ENCODE measurements at regions not wholly inside any gene's neighbourhood (a gene's known extent, or its start where the extent isn't known, plus 50 kb on each side); places are given as distances from the start of the nearest gene placed in this dataset.
"Not testable (repeated sequence)": the region's sequence is repeated elsewhere in the genome, so short reads cannot be mapped to it uniquely, and the experiment has no call there.

DNA sequence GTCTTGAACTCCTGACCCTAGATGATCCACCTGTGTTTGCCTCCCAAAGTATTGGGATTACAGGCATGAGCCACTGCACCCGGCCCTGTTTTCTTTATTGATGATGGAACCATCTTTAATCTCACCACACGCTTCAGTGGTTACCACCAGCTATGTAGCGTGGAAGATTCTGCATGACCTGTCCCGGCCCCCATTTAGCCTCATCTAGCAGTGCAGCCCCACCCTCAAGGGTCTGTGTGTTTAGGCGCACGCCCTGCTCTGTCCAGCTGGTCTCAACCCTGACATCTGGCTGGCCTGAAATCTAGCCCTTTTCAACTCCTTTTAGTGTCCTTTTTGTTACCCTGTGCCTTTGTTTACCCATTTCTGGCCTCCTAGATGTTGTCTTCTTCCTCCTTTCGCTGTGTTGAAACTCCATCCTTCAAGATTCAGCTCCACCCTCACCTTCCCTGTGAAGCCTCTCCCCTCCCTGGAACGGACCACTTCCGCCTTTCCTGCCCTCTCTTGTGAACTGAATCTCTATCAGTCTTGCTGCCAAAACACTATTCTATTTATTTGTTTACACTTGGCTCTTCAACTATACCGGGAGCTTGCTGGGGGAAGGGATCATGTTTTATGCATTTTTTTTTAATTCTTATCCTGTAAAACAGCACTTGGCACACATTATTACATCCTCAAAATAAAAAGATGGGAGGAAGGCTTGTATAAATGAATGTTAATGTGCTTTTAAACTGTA lies 101.0 kb upstream of the MTHFD1L start:
- in situ Hi-C loops (cut with MboI; ENCODE audit: low sequenced_read_pairs): no loop called here

DNA sequence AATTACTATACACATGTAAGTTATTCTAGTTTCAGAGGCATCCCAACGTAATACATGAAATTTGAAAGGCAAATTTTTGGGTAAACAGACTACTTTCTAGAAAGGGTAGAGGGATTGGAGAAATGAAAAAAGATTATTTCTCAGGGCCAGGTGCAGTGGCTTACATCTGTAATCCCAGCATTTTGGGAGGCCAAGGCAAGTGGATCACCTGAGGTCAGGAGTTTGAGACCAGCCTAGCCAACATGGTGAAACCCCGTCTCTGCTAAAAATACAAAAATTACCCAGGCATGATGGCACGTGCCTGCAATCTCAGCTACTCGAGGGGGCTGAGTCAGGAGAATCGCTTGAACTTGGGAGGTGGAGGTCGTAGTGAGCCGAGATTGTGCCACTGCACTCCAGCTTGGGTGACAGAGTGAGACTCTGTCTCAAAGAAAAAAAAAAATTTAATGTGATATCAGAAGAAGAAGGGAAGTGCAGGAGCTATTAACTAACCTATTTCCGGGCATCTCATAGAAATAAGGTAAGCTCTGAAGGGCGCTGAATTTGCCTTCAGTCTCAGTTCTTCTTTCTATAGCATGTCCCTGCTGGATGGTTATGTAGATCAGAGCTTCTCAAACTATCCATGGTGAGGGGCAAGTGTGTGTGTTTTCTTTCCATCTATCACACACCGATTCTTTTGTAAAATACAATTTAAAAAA lies 100.3 kb upstream of the MTHFD1L start:
- in situ Hi-C loops (cut with MboI; ENCODE audit: low sequenced_read_pairs): no loop called here

DNA sequence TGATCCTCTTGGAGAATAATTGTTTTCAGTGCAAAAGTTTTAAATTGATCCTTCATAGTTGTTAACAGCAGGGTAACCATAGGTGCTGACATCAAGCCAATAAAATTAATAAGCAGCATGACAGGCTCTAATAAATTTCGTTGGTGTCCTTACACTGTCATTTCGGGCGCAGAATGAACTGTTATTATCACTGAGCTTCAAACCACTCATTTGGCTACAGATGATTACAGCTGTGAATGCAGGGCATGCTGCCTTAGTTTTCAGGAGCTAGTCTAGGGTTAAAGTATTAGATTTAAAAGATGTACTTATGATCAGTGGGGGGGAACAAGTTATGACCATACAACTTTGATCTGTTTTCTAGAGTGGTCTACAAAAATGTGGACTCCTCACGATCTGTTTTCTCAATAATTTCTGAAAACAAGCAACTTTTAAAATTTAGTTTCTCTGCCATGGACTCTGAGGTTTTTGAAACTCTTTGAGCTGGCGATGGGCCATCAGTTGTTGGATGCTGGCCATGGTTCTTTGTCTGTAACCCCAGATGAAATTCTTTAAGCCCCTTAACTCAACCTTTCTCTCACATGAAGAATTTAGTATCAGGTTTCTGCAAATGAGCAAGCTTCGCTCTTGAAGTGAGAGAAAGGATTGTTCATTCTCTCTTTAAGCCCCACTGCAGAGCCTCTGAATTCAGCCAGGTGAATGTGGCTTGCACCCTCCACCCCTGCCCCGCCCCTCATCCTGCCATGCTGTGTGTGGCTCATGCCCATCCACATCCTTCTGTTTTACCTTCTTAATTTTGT lies 99.1 kb upstream of the MTHFD1L start:
- in situ Hi-C loops (cut with MboI; ENCODE audit: low sequenced_read_pairs): no loop called here

DNA sequence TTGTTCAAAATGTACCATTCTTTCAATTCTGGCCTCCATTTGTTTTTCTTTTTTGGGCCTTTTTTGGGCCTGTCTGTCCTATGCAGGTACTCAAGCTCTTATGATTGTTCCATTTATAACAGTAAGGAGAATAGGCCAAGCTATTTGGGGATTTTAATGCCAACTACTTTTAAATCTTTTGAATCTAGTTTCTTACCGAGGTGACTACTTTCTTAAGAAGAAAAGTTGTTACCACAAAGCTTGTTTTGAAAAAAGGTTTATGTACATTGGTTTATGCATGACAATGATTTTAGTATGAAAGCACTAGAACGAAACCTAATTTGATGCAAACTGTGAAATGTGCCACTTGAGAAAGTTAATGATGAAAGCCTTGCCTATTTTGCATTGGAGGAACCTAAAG lies 98.3 kb upstream of the MTHFD1L start:
- in situ Hi-C loops (cut with MboI; ENCODE audit: low sequenced_read_pairs): no loop called here

DNA sequence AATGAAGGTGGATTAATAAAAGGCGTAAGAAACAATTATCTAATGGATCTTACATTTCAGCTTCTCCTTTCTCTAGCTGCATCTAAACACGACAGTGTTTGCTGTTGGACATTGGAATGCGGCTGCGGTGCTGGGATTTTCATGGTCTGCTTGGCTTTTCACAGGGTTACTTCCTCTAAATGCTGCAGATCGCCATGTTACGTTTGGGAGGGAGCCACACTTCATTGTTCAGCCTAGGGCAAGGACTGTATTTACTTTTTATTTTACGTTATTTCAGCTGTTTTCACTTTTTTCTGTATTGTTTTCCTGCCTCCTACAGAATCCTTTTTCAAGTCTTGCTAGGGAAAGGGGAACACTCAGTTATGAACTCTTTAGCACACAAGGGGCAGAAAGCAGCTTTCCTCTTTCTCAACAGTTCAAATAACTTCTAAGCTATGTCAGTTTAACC lies 97.9 kb upstream of the MTHFD1L start:
- in situ Hi-C loops (cut with MboI; ENCODE audit: low sequenced_read_pairs): no loop called here

DNA sequence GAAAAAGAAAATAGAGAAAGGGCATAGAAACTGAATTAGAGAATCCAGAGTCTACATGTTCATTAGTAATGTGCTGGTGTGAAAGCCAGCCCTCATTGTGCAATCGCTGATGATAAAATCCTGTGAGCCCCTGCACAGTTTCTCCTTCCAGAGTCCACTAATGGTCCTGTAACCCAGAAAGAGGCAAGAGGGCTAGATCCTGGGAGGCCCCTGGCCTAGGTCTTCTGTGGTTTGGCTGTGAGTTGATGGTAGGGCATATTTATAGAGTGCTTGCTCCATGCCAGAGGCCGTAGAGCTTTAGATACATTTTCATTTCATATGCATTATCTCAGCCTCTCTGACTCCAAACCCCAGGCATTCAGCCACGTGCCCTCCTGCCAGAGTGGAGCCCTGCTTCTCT lies 94.9 kb upstream of the MTHFD1L start:
- in situ Hi-C loops (cut with MboI; ENCODE audit: low sequenced_read_pairs): no loop called here

DNA sequence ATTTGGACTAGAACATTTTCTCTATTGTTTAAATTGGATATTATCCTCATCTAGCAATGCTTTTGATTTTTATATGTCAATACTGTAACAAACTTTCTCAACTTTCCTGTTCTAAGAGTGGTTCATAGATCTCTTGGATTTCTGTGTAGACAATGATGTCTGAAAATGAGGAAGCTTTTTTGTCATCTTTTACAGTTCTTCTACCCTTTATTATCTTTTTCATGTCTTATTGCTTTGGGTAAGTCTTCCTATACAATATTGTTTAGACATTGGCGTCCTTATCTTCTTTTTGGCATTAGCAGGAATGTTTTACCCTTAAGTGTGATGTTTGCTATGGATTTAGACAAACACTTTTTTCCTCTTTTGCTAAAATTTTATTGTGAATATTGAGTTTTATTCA lies 91.5 kb upstream of the MTHFD1L start:
- in situ Hi-C loops (cut with MboI; ENCODE audit: low sequenced_read_pairs): no loop called here

DNA sequence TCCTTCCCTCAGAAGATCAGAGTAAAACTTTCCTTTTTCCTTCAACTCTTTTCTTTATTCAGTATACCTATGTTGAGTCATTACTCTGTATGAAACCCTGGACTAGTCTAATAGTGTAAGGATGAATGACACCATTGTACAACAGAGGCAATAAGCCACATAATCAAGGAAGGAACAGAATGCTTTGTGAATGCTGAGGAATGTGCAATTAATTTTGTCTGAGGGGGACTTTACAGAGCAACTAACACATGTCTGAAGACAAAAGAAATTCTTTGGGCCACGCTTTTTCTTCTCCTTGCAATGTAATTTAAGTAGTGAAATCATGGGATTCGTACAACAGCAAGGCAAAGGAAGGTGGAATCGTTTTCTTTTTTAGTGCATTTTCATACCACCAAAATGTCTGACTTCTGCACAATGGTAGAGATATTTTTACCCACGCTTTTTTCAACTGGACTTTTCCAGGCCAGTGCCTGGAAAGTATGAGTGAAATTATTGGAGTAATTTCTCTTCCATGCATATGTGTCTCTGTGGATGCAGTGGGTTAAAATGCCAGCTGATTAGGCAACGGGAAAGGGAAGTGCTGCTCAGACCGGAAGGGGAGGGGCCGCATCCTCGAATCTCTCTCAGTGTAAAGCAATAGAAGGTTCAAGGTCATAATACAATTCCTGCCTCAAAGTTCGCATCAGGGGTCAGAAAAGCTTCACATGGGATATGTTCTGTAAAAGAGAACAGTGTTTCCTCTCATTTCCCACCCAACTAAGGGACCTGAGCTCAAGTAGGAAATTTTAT lies 89.9 kb upstream of the MTHFD1L start:
- in situ Hi-C loops (cut with MboI; ENCODE audit: low sequenced_read_pairs): no loop called here

DNA sequence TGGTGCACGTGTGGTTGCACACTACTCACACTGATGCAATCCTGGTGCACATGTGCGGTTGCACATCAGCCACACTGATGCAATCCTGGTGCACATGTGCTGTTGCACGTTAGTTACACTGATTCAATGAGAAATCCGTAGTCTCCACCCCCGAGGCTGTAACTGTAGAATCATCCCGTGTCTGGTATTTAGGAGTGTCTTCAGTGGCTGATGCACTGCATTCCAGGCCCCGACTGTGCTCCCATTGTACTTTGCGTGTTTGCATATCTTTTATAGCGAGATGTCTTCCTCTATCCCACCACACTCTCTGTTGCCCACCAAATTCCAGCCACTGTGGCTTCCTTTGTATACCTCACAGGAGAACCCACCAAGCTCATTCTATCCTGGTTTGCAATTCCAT lies 87.8 kb upstream of the MTHFD1L start:
- in situ Hi-C loops (cut with MboI; ENCODE audit: low sequenced_read_pairs): no loop called here

DNA sequence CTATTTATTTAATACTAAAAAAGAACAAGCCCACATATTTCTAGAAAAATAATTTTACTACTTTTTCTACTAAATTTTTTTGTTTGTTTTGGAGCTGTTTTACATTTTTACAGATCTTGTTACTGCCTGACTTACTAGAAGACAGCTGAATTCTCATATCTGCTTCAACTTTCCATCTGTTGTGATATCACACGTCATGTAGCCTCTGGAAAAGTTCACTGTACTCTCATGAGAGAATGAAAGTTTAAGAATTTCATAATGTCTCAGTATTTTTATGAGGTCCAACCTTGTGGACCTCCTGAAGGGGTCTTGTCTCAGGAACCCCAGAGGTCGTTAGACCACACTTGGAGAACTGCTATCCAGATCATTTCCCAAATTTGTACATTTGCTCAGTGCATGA lies 81.7 kb upstream of the MTHFD1L start:
- in situ Hi-C loops (cut with MboI; ENCODE audit: low sequenced_read_pairs): no loop called here

DNA sequence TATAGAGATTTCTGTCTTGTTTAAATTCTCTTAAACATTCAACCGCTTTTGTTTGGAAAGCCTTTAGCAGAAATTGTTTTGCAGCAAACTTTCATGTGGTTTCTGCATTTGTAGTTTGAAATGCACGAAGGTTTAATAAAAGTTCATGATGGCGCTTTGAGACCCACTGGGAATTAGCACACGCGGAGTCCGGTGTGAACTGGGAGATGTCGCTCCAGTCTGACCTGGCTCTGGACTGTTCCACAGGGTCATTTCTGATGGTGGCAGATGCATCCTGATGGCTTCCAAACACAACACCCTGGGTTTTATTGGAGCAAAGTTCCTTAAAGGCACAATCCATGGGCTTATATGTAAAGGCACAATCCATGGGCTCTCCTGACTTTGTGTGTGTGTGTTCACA lies 78.1 kb upstream of the MTHFD1L start:
- in situ Hi-C loops (cut with MboI; ENCODE audit: low sequenced_read_pairs): no loop called here

DNA sequence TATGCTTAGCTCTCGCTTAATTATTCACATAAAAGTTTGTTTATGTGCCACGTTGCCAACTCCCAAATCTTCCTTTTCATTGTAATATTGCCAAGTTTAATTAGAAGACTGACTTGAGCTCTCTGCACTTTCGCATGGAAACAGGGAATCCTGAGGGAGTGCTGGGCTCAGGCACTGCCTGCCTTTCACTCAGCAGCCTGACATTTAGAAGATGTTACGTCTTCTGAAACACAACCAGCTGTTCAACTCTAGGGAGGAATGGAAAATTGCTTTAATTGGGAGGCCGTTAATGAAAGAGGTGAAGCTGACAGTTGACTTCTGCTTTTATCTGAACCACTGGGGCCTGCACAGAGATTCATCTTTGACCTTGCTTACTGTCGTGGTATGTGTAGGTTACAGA lies 77.4 kb upstream of the MTHFD1L start:
- in situ Hi-C loops (cut with MboI; ENCODE audit: low sequenced_read_pairs): no loop called here

DNA sequence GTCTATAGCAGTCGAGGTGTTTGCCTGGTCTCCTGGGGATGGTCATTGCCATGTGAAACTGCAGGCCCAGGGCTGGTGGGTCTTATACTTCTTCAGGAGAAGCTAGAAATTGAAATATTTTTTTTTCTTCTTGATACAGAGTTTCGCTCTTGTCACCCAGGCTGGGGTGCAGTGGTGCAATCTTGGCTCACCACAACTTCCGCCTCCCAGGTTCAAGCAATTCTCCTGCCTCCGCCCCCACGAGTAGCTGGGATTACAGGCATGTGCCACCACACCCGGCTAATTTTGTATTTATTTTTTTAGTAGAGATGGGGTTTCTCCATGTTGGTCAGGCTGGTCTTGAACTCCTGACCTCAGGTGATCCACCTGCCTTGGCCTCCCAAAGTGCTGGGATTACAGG lies 75.6 kb upstream of the MTHFD1L start:
- in situ Hi-C loops (cut with MboI; ENCODE audit: low sequenced_read_pairs): not testable (repeated sequence)

DNA sequence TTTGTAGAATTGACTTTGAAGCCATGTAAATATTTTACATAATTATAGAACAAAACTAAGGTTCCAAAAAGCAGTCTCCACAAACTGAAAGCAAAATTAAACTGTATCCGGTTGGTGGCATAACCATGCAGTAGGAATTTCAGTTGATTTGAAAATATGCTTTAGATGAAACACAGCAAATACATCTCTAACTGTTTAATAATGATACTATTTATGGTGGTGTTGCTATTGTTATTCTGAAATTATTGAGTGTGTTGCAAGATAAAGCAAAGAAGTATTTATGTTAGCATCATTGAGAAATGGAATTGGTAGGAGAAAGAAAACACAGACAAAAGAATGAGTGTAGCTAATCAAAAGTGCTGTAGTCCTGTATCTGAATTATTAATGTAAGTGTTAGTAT lies 73.8 kb upstream of the MTHFD1L start:
- in situ Hi-C loops (cut with MboI; ENCODE audit: low sequenced_read_pairs): no loop called here

DNA sequence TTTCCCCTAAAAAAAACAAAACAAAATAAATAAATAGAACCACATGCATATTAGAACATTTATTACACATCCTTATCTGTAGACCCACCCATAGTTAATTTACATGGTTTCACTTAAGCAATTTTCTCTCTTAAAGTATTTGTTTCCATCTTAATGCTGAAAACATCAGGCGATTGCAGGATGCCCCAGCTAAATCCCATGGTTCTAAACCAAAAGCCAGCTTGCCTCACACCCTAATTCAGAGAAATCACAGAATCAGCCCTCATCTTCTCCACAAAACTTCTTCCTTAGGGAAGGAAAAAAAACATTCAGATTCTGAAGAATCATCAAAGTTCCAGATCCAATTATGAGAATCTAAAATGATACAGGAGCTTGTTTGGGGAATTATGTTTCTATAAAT lies 67.6 kb upstream of the MTHFD1L start:
- in situ Hi-C loops (cut with MboI; ENCODE audit: low sequenced_read_pairs): no loop called here

DNA sequence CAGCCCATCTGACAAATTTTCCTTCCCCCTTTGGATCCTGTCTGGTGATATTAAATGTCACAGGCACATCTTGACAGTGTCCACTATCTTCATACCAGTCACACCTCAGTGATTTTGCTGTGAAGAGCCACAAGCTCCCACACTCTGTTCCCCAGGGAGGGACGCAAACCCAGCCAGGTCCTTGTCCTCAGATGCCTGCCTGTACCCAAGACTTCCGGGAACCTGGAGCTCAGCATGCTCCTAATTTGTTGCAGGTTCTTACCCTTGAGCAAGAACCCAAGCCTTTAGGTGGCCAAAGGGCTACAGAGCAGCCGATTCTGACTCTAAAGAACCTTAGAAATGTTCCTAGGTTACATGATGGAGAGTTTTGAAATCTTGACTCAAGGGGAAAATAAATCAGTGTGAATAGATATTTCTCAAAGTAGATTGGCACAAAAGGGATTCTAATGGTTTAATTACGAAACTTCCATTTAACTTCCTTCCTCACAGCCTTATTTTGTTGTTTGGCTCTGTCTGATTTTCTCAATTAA lies 66.2 kb upstream of the MTHFD1L start:
- in situ Hi-C loops (cut with MboI; ENCODE audit: low sequenced_read_pairs): no loop called here

DNA sequence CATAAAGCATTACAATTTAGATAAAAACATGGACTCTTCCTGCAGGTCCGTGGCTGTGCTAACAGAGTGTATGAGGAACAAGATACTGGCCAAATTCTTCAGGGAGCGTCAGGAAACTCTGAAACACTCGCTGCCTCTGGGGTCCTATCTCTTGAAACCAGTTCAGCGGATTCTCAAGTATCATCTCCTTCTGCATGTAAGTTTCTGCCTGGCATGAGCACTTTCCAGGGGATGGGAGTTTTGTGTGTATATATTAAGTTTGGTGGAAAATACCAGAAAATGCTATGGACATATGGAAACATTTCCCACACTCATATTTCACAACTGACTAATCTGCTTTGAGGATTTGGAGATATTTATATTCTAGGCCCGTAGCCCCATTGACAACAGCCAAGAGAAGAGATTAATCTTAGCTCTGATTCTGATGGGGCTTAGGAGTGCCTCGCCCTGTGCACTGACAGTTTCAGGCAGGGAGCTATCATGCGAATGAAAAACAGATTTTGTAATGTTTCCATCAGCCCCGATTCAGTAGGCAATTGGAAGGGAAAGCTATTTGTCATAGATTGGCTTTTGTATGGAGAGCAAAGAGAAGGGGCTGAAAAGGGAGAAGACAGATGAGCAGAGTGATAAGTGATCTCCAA lies 64.7 kb upstream of the MTHFD1L start:
- in situ Hi-C loops (cut with MboI; ENCODE audit: low sequenced_read_pairs): loop anchor here (25.0 kb wide), 2 partner anchors 738 to 863 kb away; partner anchors contain the start of genes ULBP2 and ULBP3

DNA sequence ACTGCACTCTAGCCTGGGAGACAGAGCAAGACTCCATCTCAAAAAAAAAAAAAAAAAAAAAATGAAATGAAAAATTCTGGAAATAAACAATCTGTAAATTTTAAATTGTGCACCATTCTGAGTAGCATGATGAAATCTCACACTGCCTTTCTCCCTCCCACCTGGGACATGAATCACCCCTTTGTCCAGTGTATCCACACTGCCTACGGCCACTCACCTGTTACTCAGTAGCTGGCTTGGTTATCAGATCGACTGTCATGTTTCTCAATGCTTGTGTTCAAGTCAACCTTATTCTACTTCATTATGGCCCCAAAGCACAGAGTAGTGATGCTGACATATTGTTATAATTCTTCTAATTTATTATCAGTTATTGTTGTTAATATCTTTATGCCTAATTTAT lies 58.7 kb upstream of the MTHFD1L start:
- in situ Hi-C loops (cut with MboI; ENCODE audit: low sequenced_read_pairs): loop anchor here (25.0 kb wide), 2 partner anchors 744 to 869 kb away; partner anchors contain the start of genes ULBP2 and ULBP3

DNA sequence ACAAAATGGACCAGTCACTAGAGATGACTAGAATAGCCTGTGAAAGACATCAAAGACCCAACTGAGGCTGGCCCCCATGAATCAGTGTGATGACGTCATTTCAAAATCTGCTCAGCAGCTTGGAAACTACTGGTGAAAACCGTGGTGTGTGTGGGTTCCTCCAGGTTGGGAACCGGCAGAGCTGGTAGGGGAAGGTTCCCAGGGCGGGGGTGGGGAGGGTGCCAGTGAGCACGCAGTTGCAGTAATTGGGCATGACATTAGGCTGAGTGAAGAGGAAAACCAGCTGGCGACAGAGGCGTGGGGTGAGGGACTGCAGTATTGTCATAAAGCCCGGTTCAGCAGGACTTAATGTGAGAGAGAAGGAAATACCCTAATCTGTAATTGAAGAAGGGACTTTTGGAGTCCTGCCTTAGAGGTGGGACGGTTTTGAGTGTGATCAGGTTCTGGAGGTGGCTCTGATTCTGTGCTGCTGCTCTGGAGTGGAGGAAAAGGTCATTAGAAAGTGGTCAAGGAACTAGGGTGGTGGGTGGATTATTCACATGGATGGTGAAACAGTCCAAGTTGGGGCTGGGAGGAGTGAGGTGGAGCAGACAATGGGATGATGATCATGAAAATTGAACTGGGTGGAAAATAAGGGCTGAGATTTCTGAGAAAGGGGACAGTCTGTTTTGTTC lies 52.0 kb upstream of the MTHFD1L start:
- in situ Hi-C loops (cut with MboI; ENCODE audit: low sequenced_read_pairs): loop anchor here (10.0 to 25.0 kb wide), 3 partner anchors 399 to 876 kb away; partner anchors contain the start of genes ULBP2 and ULBP3

Measured in HL-60/S4 (cell line).